Stimulated activated CD8-positive, alpha-beta memory T cell treated with anti-CD3 and anti-CD28 coated beads, Interleukin-7, amount 100 ng/mL, for 24 hours (primary cell): ENCODE measurements at regions not wholly inside any gene's neighbourhood (a gene's known extent, or its start where the extent isn't known, plus 50 kb on each side); places are given as distances from the start of the nearest gene placed in this dataset.

Experiments used
- DNase-seq: peaks from one replicate; pipeline ENCODE4 v3.0.0-alpha.2; 2020; ENCODE audit warnings: low read depth

GRCh38 chr2:237244976-237245646, 159.4 kb downstream of the COPS8 start:
- no peak for DNase-seq

- DNase-seq: no peak
These were observed 163.4 kb downstream of the COL6A3 start for GRCh38 chr2:237250599-237250998.

DNA sequence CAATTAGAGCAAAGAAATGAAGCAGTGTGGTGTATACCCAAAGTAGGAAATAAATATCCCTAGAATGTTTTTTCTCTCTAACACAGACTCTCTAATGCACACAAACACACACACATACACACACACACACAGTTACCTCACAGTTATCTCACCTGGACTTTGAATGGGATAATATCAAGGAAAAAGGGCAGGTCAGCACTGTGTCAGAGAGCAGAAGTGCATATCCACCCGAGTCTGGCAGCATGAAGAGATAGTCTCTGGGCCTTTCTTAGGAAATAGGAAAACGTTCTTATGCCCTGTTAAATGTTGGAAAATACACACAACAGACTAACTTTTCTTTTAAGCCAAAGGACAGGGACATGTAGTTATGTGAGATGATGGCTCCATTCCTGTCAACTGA, 162.0 kb downstream of the COL6A3 start:
- no peak for DNase-seq

DNA sequence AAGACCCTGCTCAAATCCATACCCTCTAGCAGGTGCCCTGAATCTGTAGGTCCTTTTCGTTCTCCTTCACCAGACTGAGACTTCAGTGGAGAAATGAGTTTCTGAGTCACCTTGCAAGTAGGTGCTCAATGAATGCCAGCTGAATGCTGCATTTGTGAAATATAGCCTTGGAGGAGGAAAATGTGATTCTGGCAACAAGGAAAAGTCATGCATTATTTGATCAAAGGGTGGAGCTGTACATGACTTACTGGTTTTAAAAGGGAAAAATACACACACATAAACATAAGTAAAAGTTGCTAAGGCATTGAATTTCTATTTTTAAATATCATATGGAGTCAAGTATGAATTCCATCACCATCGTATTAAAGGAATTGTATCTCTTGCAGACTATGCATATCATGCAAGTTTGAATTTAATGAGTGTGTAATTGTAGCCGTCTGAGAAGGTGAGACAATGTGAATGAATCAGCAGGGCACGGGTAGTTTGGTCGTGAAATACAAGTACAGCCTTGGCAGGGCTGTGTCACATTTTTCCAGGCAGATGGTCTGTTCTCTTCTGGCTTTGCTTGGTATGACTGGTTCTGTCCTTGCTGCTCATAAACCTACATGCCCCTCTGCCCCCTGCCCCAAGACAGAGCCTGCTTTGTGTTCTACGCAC, 160.8 kb downstream of the COL6A3 start:
- DNase-seq: no peak

GRCh38 chr2:237254369-237254861, 159.5 kb downstream of the COL6A3 start:
- DNase-seq: no peak

DNA sequence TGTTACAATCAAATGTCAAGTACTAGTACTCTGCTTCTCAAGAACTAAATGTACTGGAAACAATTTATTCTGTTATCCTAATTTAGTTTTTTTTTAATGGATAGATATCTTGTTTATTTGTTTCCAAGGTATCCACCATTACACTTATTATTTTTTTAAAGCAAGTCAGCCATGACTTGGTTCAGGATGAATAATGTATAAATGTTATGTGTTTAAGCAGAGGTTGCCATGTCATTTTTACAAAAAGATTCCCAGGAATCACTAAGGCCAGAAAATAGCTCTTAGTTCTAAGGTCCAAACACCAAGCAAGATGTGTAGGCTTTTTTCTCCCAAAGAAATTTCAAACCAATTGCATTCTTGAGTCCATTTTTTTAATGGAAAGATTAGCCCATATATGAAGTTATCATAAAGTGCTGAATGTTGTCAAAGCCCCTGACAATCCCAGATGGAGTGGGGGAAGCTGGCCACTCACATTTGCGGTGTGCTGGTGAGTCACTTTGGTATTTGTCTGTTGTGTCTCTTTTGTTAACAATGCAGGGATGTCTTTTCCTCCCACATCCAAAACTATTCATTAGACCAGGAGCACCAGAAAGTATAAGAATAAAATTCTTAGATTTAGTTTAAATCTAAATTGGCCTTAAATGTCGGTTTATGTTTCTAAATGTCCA, 158.9 kb downstream of the COL6A3 start:
- no peak for DNase-seq

- DNase-seq: no peak
These were observed 157.1 kb downstream of the COL6A3 start for GRCh38 chr2:237256887-237257286.

DNA sequence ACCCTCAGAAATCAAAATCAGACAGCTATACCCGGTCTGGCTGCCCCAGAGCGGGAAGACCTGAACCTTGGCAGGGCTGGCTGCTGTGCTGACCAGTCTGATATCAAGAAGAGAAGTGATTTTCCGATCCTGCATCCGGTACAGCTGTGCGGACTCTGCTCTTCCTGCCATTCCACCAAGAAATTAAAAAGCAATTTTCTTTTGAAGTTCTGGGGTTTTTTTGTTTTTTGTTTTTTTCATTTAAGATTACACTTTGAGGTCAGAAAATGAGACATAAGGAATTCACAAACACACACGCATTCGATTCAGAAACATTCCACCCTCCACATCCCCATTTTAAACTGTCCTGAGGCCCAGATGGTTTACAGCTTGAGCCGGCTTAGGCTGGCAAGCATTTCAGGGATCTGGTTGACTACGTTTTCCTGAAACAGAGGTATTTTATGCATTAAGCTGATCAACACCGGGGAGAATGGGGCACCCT, 156.5 kb downstream of the COL6A3 start:
- DNase-seq: no peak

GRCh38 chr2:237258116-237258515, 155.8 kb downstream of the COL6A3 start:
- DNase-seq: no peak

DNA sequence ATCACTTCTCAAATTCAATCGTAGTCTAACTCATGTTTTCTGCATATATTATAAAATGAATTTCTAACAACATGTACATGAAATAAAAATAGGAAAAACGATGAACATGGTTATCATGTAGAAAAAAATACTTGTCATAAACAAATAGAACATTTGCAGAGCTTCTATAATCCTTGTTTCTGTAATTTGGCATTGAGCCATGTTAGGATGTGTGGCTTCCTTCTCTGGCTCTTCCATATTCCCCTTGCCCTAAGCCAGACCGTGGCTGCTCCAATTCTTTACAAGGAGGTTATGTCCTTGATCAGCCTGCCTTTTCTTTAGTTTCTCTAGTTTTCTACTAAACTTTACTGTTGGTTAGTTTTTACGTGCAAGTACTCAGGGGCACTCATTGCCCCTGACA, 155.3 kb downstream of the COL6A3 start:
- DNase-seq: no peak

GRCh38 chr2:237259201-237259600, 154.8 kb downstream of the COL6A3 start:
- no peak for DNase-seq

GRCh38 chr2:237260039-237260620, 153.8 kb downstream of the COL6A3 start:
- no peak for DNase-seq

DNA sequence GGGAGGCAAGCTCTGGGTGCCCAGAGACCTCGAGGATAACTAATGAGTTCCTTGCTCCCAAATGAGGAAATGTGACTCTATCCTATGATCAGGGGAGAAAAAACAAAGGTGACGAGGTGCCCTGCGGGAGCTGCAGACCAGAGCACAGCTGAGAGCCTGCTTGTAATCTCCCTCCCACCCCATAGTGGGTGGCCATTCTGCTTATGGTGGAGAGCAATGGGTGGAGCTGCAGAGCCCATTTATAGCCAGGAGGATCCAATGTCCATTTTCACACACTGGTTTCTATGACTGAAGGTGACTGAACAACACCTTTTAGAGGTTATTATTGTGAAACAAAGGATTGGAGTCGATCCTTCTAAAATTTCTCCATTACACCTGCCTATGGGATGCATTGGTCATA, 153.3 kb downstream of the COL6A3 start:
- no peak for DNase-seq

- no peak for DNase-seq
These were observed 152.6 kb downstream of the COL6A3 start for GRCh38 chr2:237261327-237261726.

DNA sequence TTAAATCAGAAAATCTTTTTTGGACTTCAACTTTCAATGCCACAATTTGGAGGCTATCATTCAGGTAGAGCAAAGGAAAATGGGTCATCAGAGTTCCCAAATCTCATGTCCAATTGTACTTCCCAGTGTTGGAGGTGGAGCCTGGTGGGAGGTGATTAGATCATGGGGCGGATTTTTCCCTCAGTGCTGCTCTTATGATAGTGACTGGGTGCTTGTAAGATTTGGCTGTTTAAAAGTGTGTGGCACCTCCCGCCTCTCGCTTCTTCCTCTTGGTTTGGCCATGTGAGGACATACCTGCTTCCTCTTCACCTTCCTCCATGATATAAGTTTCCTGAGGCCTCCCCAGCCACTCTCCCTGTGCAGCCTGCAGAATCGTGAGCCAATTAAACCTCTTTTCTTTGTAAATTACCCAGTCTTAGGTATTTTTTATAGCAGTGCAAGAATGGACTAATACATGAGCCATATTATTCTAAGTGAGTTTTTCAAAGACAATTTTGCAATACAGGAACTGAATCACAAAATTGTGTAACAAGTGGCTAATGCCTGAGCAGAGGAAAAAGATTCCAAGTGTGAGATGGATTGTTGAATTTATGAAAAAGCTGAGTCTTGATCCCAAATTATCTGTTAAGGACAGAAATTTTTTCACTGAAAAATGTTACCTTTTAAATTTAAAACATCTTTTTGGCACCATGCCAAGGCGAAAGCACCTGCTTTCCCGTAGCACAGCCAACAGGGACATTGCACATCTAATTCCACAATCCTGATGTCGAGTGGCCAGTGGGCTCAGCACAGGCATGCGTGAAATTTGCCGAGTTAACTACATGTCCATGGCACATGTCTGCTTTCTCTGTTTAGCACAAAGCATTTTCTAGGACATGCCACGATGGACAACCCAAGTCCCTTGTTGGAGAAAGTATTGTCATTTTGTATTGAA, 150.9 kb downstream of the COL6A3 start:
- no peak for DNase-seq

DNA sequence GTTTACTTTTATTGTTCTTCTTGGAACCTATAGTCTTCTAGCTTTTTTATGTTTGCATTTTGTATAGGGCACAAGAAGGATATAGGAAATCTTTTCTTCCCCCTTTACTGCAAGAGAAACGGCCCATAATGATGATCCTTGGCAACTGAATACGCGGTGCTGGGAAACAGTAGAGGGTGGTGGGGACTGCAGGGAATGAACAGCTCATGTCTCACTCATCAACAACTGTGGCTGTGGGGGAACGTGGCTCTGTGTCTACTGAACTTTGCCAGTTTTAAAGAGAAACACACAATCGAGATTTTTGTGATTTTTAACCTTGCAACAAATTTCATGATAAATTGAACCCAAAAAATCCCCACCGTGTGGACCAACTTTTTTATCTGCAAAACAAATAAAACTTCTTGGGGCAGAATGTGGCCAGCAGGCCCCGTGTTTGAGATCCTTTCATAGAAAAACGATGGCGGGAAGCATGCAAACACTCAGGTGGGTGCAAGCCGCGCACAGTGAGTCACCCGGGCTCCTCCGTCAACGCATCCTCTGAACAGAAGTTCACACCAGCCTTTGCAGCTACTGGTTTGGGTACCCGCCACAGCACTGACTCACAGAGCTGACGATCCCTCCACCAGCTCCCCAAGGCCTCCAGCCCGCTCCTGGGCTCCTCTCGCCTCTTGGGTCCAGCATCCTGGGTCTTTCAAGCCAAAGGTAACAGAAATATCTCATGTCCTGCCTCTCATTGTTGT, 149.3 kb downstream of the COL6A3 start:
- no peak for DNase-seq

DNA sequence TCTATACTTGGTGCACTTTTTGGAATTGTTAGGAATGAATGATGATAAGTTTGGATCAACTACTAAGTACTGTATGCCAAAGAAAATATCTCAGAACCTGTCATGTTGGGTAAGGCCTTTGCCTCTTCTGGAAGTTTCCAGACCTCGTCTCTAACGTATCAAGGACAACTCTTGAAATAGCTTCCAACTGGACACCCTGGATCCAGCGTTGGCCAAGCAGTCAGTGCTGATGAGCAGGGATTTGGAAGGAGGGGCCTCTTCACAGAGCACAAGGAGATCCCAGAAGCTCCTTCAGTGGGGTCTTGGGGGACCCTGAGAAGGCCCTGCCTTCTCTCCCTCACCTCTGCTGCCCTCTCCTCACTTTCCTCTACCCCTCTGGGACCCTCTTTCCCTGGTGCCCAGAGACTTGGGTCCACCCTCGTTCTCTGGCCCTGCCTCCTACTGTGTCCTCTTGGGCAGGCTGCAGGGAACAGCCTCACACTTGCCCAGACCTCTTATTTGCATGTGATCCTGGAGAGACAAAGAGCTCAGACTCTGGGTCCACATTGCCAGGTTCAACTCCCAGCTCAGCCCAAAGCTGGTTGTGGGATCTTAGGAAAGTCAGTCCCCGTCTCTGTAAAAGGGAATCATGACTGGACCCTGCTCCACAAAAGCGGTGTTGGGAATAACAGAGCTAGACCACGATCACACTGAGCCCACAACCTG, 145.8 kb downstream of the COL6A3 start:
- no peak for DNase-seq

DNA sequence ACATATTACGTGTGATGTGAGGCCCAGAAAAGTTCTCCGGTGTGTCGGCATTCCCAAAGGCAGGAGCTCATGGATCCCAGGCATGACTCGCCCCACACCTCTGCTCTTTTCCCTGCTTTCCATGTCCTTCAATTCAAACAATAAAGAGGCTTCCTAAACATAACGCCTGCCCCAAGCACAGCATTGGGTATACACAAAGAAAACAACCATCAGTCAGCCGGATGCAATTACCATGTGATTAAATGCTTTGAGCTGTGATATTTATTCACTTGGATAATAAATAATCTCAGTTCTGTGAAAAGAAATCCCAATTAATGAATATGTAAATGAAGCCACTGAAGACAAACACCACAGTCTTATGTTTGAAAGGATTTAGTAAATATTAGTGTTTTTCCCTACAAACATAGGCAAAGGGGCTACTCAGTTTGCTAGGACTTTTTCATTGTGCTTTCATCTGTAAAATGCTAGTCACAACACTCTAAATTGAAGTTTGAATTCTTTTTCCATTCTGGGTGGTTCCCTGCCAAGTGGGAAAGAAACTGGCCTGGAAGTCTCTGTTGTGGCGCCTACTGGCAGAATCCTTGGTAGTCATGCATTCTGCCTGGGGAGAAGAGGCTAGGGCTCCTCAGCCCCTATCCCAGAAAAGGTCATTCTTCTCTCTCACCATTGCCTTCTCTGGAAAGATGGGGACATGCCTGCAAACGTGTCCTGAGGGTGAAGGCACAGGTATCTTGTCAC, 144.7 kb downstream of the COL6A3 start:
- DNase-seq: no peak

DNA sequence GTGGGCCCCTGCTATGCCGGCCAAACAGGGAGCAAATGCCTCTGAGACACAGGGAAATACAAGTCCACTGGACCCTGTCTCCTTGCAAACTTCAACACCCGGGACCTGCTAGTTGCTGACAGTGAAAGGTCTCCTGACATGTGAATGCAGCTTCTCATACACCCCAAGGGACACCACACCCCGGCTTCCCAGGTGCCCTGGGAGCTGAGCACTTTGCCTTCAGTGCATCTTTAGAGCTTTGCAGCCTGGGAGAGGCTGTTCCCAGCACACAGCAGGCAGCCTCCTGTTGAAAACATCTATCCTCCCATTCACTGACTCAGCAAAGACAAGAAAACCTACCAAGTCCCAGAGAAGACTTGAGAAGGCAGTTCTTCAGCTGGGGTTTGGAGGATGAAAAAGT, 143.4 kb downstream of the COL6A3 start:
- no peak for DNase-seq
